Gastroesophageal sphincter (tissue), 4 donors: ENCODE measurements at regions not wholly inside any gene's neighbourhood (a gene's known extent, or its start where the extent isn't known, plus 50 kb on each side); places are given as distances from the start of the nearest gene placed in this dataset.
A peak's percentile ranks its signal among the peaks of the same experiment; 100 is the strongest.

Source experiments
- ATAC-seq: fragments of 150-250 bp; one replicate; pipeline ENCODE4 v1.9.1; 2016; ENCODE audit warnings: mild to moderate bottlenecking, moderate library complexity
- H3K27ac ChIP-seq, 4 donors: fragments of 200-600 bp; sonication (generic) in 3 of 4; 1 replicate in 3 of 4; 2 replicates in 1 of 4; pipeline ENCODE4 v1.5.1; 2016 to 2019
- H3K27me3 ChIP-seq: fragments of 200-600 bp; sonication (generic); one replicate; pipeline ENCODE4 v1.5.1; 2019
- H3K36me3 ChIP-seq, 2 donors: fragments of 200-600 bp; sonication (generic); one replicate each; pipeline ENCODE4 v1.5.1; 2019; ENCODE audit warnings: control low read depth in 1 of 2
- H3K4me1 ChIP-seq, 3 donors: fragments of 200-600 bp; sonication (generic); 1 replicate in 2 of 3; 2 replicates in 1 of 3; pipeline ENCODE4 v1.5.1; 2016 to 2019; ENCODE audit warnings: control low read depth in 2 of 3
- H3K4me3 ChIP-seq, 2 donors: fragments of 200-600 bp; sonication (generic); one replicate each; pipeline ENCODE4 v1.5.1; 2019; ENCODE audit warnings: mild to moderate bottlenecking in 1 of 2, moderate library complexity in 1 of 2
- H3K9me3 ChIP-seq, 3 donors: fragments of 200-600 bp; sonication (generic); one replicate each; pipeline ENCODE4 v1.5.1; 2017 to 2019; ENCODE audit warnings: control low read depth in 2 of 3
- EP300 ChIP-seq: sonication (generic); formaldehyde crosslinking; IDR thresholded peaks from one replicate; pipeline ENCODE4 v1.6.1; 2017; ENCODE audit warnings: antibody characterized with exemption, mild to moderate bottlenecking
- POLR2A ChIP-seq, 2 donors: fragments of 450-650 bp; IDR thresholded peaks; one replicate each; pipeline ENCODE4 v1.6.1; 2017; ENCODE audit warnings: antibody characterized with exemption in 2 of 2, mild to moderate bottlenecking in 2 of 2, moderate library complexity in 1 of 2
- POLR2AphosphoS5 ChIP-seq: sonication (generic); formaldehyde crosslinking; IDR thresholded peaks from one replicate; pipeline ENCODE4 v1.6.1; 2017; ENCODE audit warnings: antibody characterized with exemption
- WGBS, 2 donors: methylation state at CpG; one replicate each; pipeline ENCODE4 v1.1.5; 2018; ENCODE audit warnings: low coverage in 1 of 2; 5-methylcytosine and 5-hydroxymethylcytosine counted together
- TF ChIP-seq, protein P1 (sequence below), 4 experiments: fragments of 200-600 bp in 2 of 4; fragments of 450-650 bp in 2 of 4; sonication (generic) in 1 of 4; IDR thresholded peaks; one replicate each; pipeline ENCODE4 v1.5.1; 2017 to 2019; ENCODE audit warnings: antibody characterized with exemption in 4 of 4, mild to moderate bottlenecking in 2 of 4, moderate library complexity in 2 of 4

DNA sequence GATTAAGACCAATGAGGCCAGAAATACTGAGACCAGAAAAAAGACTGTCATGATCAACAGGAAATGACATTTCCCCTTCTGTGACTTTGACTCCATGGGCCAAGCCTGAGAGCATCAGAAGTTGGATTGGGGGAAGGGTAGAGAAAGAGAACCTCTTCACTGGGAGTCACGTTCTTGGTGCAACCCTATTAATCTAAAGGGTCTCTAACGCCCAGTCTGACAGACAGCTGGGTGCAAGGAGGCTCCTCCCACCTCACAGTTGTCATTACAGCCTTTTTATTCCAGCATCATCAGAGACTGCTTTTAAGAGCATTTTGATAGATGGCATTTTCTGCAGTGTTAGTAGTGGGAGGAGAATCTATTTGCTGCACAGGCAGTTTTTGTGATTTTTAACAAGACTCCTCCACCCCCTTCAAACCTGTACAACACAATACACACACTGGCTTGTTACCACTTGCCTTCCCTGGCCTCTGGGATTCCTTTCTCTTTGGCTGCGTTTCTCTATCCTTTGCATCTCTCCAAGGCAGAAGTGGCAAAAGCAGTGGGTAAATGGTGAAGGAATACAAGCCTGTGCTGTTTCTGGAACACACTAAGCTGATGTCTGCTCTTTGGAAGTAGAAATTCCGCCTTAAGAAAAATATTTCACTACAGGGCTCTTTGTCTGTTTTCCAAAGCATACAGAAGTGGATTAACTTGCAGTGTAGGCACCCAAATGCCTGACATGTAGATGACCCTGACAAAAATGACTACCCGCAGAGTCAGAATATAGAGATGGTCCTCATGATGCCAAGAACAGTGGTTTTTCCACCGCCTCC, 310.4 kb upstream of the ZNF608 start:
- Histone ChIP-seq H3K36me3 (no peaks in the 10 kb centered on the region), H3K4me3 (no peak overlapping the region), H3K9me3 (no peaks in the 10 kb centered on the region), H3K4me1 (peaks cover 3 to 28% (median 10%) of the 10 kb centered on the region in 3 donors), H3K27ac (no peak overlapping the region), H3K27me3 (no peaks in the 10 kb centered on the region)
- TF ChIP-seq POLR2A (IDR thresholded peaks at IDR 0.05) (no peak), POLR2AphosphoS5 (no peak), EP300 (no peak)
- TF ChIP-seq, protein P1, sequence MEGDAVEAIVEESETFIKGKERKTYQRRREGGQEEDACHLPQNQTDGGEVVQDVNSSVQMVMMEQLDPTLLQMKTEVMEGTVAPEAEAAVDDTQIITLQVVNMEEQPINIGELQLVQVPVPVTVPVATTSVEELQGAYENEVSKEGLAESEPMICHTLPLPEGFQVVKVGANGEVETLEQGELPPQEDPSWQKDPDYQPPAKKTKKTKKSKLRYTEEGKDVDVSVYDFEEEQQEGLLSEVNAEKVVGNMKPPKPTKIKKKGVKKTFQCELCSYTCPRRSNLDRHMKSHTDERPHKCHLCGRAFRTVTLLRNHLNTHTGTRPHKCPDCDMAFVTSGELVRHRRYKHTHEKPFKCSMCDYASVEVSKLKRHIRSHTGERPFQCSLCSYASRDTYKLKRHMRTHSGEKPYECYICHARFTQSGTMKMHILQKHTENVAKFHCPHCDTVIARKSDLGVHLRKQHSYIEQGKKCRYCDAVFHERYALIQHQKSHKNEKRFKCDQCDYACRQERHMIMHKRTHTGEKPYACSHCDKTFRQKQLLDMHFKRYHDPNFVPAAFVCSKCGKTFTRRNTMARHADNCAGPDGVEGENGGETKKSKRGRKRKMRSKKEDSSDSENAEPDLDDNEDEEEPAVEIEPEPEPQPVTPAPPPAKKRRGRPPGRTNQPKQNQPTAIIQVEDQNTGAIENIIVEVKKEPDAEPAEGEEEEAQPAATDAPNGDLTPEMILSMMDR (IDR thresholded peaks at IDR 0.05) = no peak
- ATAC-seq = no peak
- WGBS, 2 donors = 76 to 90% methylated on average over 5 to 6 of the region's 6 CpGs

DNA sequence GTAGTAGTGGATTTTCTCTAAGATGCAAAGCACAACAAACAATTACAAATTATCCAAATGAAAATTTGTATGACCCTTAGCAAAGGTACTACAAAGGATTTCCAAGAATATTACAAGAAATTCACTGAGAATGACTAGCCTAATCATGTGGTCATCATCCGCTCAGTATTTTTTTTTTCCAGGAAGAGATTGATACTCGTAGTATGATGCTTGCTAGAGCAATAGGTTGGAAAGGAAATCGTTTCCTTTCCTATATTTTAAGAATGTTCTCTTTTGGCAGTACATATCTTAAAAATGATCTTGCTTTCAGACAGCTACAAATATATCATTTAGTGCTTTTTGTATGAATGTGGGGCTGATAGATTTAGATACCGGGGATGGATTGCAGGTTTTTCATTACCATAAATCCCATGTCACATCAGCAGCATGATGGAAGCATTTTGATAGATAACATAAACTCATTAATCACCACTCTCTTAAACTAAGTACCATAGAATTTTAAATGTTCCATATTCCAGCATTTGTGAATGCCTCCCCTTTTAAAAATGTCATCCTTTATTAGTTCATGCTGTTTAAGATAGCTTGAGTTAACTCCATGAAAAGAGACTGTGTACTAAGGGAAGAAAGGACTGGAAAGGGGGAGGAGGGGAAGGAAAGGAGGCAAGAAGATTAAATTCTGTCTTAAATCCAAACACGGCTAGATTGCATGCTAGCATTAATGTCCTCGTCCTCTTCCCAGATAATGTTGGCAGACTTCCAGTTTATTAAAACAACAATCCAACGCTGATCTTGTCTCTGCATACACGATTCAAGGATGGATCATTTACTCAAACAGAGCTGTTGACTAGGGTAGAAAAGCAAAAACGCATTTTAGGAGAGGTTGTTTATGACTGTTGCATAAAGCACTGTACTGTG, 311.7 kb upstream of the ZNF608 start:
- TF ChIP-seq POLR2AphosphoS5 = no peak
- TF ChIP-seq EP300 = no peak
- no peak for TF ChIP-seq POLR2A (IDR thresholded peaks at IDR 0.05)
- TF ChIP-seq, protein P1 (IDR thresholded peaks at IDR 0.05) = no peak
- H3K36me3 ChIP-seq = no peaks in the 10 kb centered on the region
- no peak for ATAC-seq
- H3K4me1 ChIP-seq = peaks cover 3 to 28% (median 10%) of the 10 kb centered on the region in 3 donors
- H3K27me3 ChIP-seq = no peaks in the 10 kb centered on the region
- H3K4me3 ChIP-seq = no peak overlapping the region
- H3K27ac ChIP-seq = peak overlapping the region in 3 of 4 donors; percentile 4 to 9 (median 7)
- WGBS, 2 donors = 26% methylated on average over 9 of the region's 9 CpGs
- no peaks in the 10 kb centered on the region for H3K9me3 ChIP-seq

DNA sequence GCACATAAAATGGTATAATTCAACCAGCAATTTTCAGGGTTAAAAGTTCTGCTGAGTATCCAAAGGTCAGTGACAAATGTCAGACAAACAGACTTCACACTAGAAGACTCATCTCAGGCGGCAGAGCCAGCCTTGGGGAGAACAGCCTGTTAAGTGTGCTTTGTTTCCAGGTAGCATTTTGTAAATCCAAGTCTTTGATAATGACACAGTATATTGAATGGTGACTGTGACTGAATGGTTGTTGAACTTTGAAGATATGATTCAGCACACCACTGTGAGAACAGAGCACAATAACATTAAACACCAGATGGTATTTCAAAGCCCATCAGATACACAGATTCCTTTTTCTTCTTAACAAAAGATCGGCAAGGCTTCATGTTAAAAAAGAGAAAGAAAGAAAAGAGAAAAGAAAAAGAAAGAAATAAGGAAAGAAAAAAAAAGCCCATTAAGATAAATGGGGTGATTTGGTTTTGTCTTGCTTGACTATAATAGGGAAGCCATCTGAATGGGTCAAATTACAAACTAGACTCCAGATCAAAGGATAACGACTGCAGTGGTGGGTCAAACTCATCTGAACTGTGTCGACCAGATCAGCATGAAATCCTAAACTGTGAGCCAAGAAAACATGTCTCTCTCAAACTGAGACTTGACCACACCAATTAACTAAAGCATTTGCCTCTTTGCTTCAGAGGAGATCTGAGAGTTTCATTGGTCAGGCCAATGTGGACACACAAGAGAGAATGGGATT, 313.0 kb upstream of the ZNF608 start:
- no peaks in the 10 kb centered on the region for H3K27me3 ChIP-seq
- no peak for ATAC-seq
- no peaks in the 10 kb centered on the region for H3K9me3 ChIP-seq
- 69 to 74% methylated on average over 4 of the region's 4 CpGs for WGBS, 2 donors
- no peak overlapping the region for H3K4me3 ChIP-seq
- TF ChIP-seq, protein P1 (IDR thresholded peaks at IDR 0.05) = no peak
- no peak for TF ChIP-seq EP300
- TF ChIP-seq POLR2A (IDR thresholded peaks at IDR 0.05) = no peak
- TF ChIP-seq POLR2AphosphoS5 = no peak
- peaks cover 3 to 28% (median 10%) of the 10 kb centered on the region in 3 donors for H3K4me1 ChIP-seq
- H3K27ac ChIP-seq = no peak overlapping the region
- no peaks in the 10 kb centered on the region for H3K36me3 ChIP-seq

DNA sequence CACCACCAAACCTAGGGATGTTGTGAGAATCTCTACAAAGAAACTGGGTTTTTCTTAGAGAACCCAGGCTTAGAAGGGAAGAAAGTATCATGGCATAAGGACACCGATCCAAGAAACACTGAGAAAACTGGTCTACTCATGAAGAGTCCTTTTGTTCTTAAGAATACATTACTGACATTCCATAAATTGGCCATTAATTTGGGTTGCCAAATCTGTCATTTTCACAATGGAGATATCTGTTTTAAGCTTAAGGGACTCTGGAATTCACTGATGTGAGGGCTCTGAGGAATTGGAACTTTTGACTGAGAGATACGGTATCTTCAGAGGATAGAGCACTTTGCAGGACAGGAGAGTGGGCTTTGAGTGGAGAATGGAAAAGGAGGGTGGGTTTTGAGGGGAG, 315.3 kb upstream of the ZNF608 start:
- Histone ChIP-seq H3K9me3 (no peaks in the 10 kb centered on the region), H3K27me3 (no peaks in the 10 kb centered on the region), H3K36me3 (no peaks in the 10 kb centered on the region), H3K4me3 (no peak overlapping the region), H3K27ac (no peak overlapping the region), H3K4me1 (peaks cover 3 to 36% (median 10%) of the 10 kb centered on the region in 3 donors)
- 81 to 100% methylated on average over 1 to 2 of the region's 2 CpGs for WGBS, 2 donors
- no peak for TF ChIP-seq POLR2A (IDR thresholded peaks at IDR 0.05)
- TF ChIP-seq, protein P1 (IDR thresholded peaks at IDR 0.05) = no peak
- TF ChIP-seq EP300 = no peak
- TF ChIP-seq POLR2AphosphoS5 = no peak
- no peak for ATAC-seq
